Fibroblast of the aortic adventitia (primary cell): ENCODE measurements at regions not wholly inside any gene's neighbourhood (a gene's known extent, or its start where the extent isn't known, plus 50 kb on each side); places are given as distances from the start of the nearest gene placed in this dataset.
"Not testable (repeated sequence)": the region's sequence is repeated elsewhere in the genome, so short reads cannot be mapped to it uniquely, and the experiment has no call there.

ENCODE experiments used
- DNase-seq: peaks from one replicate; pipeline ENCODE4 v3.0.0-alpha.2; 2010; ENCODE audit warnings: low read depth
- H3K4me3 ChIP-seq: 2 replicates; pipeline ENCODE4 v1.5.1; 2011; ENCODE audit warnings: low read depth, mild to moderate bottlenecking, control low read depth, low read length, moderate library complexity
- TF ChIP-seq, protein P1 (sequence below): IDR thresholded peaks from 2 replicates; pipeline ENCODE4 v1.5.1; 2011; ENCODE audit warnings: mild to moderate bottlenecking, low read length, control low read depth, inconsistent platforms; ENCODE audit not compliant: insufficient read depth

DNA sequence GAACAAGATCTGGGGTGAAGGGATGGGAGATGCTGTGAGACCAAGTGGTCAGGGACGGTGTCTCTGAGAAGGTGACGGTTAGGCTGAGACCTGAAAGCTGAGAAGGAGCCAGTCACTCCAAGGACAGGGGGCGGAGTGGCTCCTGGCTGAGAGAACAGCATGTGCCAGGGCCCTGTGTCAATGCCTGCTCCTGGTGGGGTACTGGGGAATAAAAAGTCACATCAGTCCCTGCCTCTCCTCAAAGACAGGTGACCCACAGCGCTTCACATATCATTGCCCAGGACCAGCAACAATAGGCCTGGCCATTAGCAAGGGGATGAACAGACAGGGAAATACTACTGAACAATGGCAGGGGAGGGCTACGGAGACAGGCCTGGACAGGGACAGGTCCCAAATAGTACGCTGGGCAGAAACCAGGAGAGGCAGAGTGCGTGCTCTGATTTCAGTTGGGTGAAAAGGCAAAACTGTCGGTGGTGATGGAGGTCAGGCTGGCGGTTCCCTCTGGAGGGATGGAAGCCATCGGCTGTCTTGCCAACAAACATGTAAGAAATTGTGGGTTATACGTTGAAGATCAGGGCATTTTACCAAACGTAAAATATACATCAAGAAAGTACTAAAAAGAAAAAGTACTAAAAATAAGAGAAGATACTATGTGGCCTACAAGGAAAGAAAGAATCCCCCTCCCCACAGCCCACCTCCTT, 64.3 kb downstream of the C9orf50 start:
- TF ChIP-seq, protein P1, sequence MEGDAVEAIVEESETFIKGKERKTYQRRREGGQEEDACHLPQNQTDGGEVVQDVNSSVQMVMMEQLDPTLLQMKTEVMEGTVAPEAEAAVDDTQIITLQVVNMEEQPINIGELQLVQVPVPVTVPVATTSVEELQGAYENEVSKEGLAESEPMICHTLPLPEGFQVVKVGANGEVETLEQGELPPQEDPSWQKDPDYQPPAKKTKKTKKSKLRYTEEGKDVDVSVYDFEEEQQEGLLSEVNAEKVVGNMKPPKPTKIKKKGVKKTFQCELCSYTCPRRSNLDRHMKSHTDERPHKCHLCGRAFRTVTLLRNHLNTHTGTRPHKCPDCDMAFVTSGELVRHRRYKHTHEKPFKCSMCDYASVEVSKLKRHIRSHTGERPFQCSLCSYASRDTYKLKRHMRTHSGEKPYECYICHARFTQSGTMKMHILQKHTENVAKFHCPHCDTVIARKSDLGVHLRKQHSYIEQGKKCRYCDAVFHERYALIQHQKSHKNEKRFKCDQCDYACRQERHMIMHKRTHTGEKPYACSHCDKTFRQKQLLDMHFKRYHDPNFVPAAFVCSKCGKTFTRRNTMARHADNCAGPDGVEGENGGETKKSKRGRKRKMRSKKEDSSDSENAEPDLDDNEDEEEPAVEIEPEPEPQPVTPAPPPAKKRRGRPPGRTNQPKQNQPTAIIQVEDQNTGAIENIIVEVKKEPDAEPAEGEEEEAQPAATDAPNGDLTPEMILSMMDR: no peak
- DNase-seq: no peak
- H3K4me3 ChIP-seq: no peak overlapping the region

DNA sequence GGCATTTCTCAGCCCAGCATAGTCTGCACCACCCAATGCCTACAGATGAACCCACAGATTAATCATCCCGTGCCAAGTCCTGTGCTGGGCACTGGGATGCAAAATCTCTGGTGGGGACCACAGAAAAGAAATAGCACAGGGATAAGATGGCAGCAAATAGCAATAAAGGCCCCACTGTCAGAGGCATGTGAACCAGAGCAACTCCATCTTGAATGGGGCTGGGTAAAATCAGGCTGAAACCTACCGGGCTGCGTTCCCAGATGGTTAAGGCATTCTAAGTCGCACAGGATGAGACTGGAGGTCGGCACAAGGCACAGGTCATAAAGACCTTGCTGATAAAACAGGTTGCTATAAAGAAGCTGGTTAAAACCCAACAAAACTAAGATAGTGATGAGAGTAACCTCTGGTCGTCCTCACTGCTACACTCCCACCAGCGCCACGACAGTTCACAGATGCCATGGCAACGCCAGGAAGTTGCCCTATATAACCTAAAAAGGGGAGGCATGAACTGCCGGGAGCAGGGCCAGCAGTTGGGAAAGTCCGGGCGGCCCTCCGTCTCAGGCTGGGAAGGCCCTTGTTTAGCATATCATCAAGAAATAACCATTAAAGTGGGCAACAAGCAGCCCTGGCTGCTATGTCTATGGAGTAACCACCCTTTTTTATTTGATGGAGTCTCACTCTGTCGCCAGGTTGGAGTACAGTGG, 65.2 kb downstream of the C9orf50 start:
- TF ChIP-seq, protein P1: no peak
- no peak for DNase-seq
- no peak overlapping the region for H3K4me3 ChIP-seq

DNA sequence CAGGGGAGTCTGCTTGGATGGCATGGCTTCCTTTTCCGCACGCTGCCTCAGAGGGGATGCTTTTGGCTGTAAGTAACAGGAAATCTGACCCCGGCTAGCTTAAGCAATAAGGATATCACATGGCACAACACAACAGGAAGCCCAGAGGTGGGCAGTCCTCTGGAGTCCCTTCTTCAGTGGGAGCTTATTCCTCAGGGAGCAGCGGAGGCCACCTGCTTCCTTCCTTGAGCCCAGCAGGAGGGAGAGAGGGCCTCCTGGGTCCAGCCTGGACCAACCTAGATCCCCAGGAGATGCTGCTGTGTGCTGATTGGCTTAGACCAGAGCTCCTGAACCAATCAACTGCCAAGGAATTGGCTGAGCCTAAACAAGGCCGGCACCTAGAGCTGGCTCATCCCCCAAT, 66.3 kb downstream of the C9orf50 start:
- TF ChIP-seq, protein P1: no peak
- no peak overlapping the region for H3K4me3 ChIP-seq
- no peak for DNase-seq

DNA sequence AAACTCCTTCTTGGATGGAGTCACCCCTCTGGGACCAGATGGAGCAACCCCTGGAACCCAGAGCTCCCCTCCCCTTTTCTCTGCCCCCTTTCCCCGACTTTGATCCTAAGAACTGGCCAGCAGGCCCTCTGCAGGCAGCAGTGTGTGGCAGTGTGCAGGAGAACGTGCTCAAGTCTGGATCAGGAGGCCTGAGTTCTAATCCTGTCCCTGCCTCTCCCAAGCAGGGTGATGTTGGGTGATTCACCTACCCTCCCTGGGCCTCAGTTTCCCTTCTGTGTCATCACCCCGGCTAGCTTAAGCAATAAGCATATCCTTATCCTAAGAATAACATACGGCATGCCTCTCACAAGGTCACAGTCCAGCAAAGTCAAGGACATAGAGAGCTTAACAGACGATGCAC, 67.6 kb downstream of the C9orf50 start:
- no peak overlapping the region for H3K4me3 ChIP-seq
- DNase-seq: no peak
- TF ChIP-seq, protein P1: no peak

DNA sequence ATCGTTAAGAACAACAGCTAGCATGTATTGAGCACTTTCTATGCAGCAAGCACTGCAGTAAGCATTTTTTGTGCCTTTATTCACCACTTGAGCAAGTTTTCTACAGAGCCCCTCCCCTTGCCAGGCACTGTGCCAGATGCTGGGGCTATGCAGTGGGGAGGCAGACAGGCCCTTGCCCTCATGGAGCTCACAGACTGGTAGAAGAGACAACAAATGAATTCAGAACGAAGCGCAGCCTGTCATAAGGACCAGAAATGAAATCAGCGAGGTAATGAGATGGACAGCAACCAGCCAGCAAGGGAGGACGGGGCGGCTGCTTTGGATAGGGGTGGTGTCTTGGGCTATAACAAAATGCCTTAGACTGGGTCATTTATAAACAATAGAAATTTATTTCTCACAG, 68.8 kb downstream of the C9orf50 start:
- DNase-seq: peak; percentile 38
- TF ChIP-seq, protein P1: no peak
- no peak overlapping the region for H3K4me3 ChIP-seq

DNA sequence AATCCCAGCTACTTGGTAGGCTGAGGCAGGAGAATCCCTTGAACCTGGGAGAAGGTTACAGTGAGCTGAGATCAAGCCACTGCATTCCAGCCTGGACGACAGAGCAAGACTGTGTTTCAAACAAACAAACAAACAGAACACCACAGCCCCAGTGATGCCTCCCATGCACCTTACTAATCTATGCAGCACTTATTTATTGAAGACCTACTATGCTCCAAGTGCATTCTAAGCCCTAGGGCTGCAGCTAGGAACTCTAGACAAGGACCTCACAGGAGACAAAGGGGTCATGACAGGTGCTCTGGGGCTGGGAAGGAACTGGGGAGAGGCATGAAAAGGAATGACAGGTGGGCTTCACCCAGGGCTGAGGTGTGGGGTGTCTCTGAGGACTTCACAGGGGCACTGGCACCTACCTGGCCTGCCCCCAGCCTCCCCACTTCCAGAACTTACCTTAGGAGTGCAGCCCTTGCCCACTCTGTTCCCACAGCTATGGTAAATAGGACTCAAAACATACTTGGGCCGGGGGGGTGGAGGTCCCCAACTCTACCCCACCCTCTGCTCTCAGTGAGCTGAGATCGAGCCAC, 69.4 kb downstream of the C9orf50 start:
- TF ChIP-seq, protein P1: no peak
- no peak for DNase-seq
- no peak overlapping the region for H3K4me3 ChIP-seq

DNA sequence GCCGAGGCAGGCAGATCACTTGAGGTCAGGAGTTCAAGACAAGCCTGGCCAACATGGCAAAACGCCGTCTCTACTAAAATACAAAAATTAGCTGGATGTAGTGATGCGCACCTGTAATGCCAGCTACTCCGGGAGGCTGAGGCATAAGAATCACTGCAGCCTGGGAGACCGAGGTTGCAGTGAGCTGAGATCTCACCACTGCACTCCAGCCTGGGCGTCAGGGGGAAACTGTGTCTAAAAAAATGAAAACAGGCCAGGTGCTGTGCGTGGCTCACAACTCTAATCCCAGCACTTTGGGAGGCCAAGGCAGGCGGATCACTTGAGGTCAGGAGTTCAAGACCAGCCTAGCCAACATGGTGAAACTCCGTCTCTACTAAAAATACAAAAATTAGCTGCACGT, 69.9 kb downstream of the C9orf50 start:
- not testable (repeated sequence) for H3K4me3 ChIP-seq, DNase-seq
